Stimulated activated CD4-positive, alpha-beta T cell treated with anti-CD3 and anti-CD28 coated beads, Interleukin-2, amount 100 ng/mL, for 4 hours (primary cell): ENCODE measurements at regions not wholly inside any gene's neighbourhood (a gene's known extent, or its start where the extent isn't known, plus 50 kb on each side); places are given as distances from the start of the nearest gene placed in this dataset.
"Not testable (repeated sequence)": the region's sequence is repeated elsewhere in the genome, so short reads cannot be mapped to it uniquely, and the experiment has no call there.

ENCODE experiments used
- DNase-seq: peaks from one replicate; pipeline ENCODE4 v3.0.0-alpha.2; 2020; ENCODE audit warnings: low read depth

- DNase-seq = no peak
Measured at GRCh38 chr14:52202151-52202550, 65.3 kb upstream of the PTGDR start.

- no peak for DNase-seq
Measured at GRCh38 chr14:52190337-52190931, 77.1 kb upstream of the PTGDR start.

- DNase-seq = no peak
Measured at GRCh38 chr14:52189325-52189724, 78.2 kb upstream of the PTGDR start.

GRCh38 chr14:52188381-52188780 lies 79.1 kb upstream of the PTGDR start:
- no peak for DNase-seq

GRCh38 chr14:52185178-52185577 lies 82.3 kb upstream of the PTGDR start:
- DNase-seq = no peak

GRCh38 chr14:52182853-52183252 lies 84.6 kb upstream of the PTGDR start:
- no peak for DNase-seq

- DNase-seq = no peak
Measured at GRCh38 chr14:52179141-52179790, 88.2 kb upstream of the PTGDR start.

GRCh38 chr14:52175982-52176502 lies 91.5 kb upstream of the PTGDR start:
- no peak for DNase-seq

GRCh38 chr14:52171932-52172331 lies 95.6 kb upstream of the PTGDR start:
- not testable (repeated sequence) for DNase-seq

GRCh38 chr14:52166822-52167221 lies 98.0 kb upstream of the NID2 start:
- no peak for DNase-seq

GRCh38 chr14:52155651-52156213 lies 86.9 kb upstream of the NID2 start:
- DNase-seq = no peak

- no peak for DNase-seq
Measured at GRCh38 chr14:52154992-52155650, 86.3 kb upstream of the NID2 start.

GRCh38 chr14:52153939-52154338 lies 85.1 kb upstream of the NID2 start:
- no peak for DNase-seq

GRCh38 chr14:52150162-52150561 lies 81.3 kb upstream of the NID2 start:
- no peak for DNase-seq

GRCh38 chr14:52148371-52148770 lies 79.5 kb upstream of the NID2 start:
- no peak for DNase-seq

GRCh38 chr14:52146504-52146903 lies 77.6 kb upstream of the NID2 start:
- no peak for DNase-seq

GRCh38 chr14:52144099-52144498 lies 75.2 kb upstream of the NID2 start:
- not testable (repeated sequence) for DNase-seq

- no peak for DNase-seq
Measured at GRCh38 chr14:52142504-52142903, 73.6 kb upstream of the NID2 start.

- peak; percentile 4 for DNase-seq
Measured at GRCh38 chr14:52131640-52132320, 62.9 kb upstream of the NID2 start.

- no peak for DNase-seq
Measured at GRCh38 chr14:52129721-52130120, 60.9 kb upstream of the NID2 start.

GRCh38 chr14:52125885-52126284 lies 57.0 kb upstream of the NID2 start:
- DNase-seq = no peak
